Adipocyte (in vitro differentiated cells): ENCODE measurements at regions not wholly inside any gene's neighbourhood (a gene's known extent, or its start where the extent isn't known, plus 50 kb on each side); places are given as distances from the start of the nearest gene placed in this dataset.
"Not testable (repeated sequence)": the region's sequence is repeated elsewhere in the genome, so short reads cannot be mapped to it uniquely, and the experiment has no call there.

Experiments used
- DNase-seq: peaks from one replicate; pipeline ENCODE4 v3.0.0-alpha.2; 2015; ENCODE audit warnings: low read depth
- H3K27me3 ChIP-seq: replicated peaks from 2 replicates; pipeline ENCODE4 v1.7.0; 2013; ENCODE audit warnings: mild to moderate bottlenecking, low read length, moderate library complexity; ENCODE audit not compliant: control insufficient read depth, insufficient read depth
- H3K36me3 ChIP-seq: 2 replicates; pipeline ENCODE4 v1.7.0; 2013; ENCODE audit warnings: low read length, mild to moderate bottlenecking, moderate library complexity; ENCODE audit not compliant: control insufficient read depth, insufficient read depth, severe bottlenecking
- H3K4me1 ChIP-seq: 2 replicates; pipeline ENCODE4 v1.7.0; 2013; ENCODE audit warnings: mild to moderate bottlenecking, low read length, moderate library complexity; ENCODE audit not compliant: control insufficient read depth, insufficient read depth
- H3K4me3 ChIP-seq: 2 replicates; pipeline ENCODE4 v1.7.0; 2013; ENCODE audit warnings: mild to moderate bottlenecking, low read length, moderate library complexity
- H3K9ac ChIP-seq: 2 replicates; pipeline ENCODE4 v1.7.0; 2013; ENCODE audit warnings: mild to moderate bottlenecking, low read length, moderate library complexity
- H3K9me3 ChIP-seq: 2 replicates; pipeline ENCODE4 v1.7.0; 2013; ENCODE audit warnings: mild to moderate bottlenecking, low read length, moderate library complexity; ENCODE audit not compliant: control insufficient read depth

GRCh38 chr1:60489916-60490480 is 416.4 kb upstream of the C1orf87 start:
- H3K36me3 ChIP-seq, H3K9me3 ChIP-seq, H3K9ac ChIP-seq, DNase-seq, H3K4me1 ChIP-seq, H3K27me3 ChIP-seq, H3K4me3 ChIP-seq: not testable (repeated sequence)

GRCh38 chr1:60488847-60489246 is 415.3 kb upstream of the C1orf87 start:
- no peak overlapping the region for H3K4me3 ChIP-seq
- H3K4me1 ChIP-seq, result peaks cover 6% of the 10 kb centered on the region
- H3K27me3 ChIP-seq, result no peaks in the 10 kb centered on the region
- DNase-seq, result peak; percentile 41
- H3K9me3 ChIP-seq, result no peaks in the 10 kb centered on the region
- no peak overlapping the region for H3K9ac ChIP-seq
- no peaks in the 10 kb centered on the region for H3K36me3 ChIP-seq

- H3K4me3 ChIP-seq, result no peak overlapping the region
- peaks cover 6% of the 10 kb centered on the region for H3K4me1 ChIP-seq
- no peak overlapping the region for H3K9ac ChIP-seq
- no peaks in the 10 kb centered on the region for H3K9me3 ChIP-seq
- no peaks in the 10 kb centered on the region for H3K27me3 ChIP-seq
- H3K36me3 ChIP-seq, result no peaks in the 10 kb centered on the region
- DNase-seq, result no peak
Measured at GRCh38 chr1:60487565-60488345, 414.2 kb upstream of the C1orf87 start.

- Histone ChIP-seq H3K4me1 (peaks cover 3% of the 10 kb centered on the region), H3K4me3 (no peak overlapping the region), H3K9me3 (peaks cover 21% of the 10 kb centered on the region), H3K27me3 (no peaks in the 10 kb centered on the region), H3K36me3 (no peaks in the 10 kb centered on the region), H3K9ac (no peak overlapping the region)
- DNase-seq, result no peak
Measured at GRCh38 chr1:60483509-60483908, 409.9 kb upstream of the C1orf87 start.

GRCh38 chr1:60470246-60470645 is 396.7 kb upstream of the C1orf87 start:
- H3K4me1 ChIP-seq, result peaks cover 4% of the 10 kb centered on the region
- no peaks in the 10 kb centered on the region for H3K36me3 ChIP-seq
- H3K27me3 ChIP-seq, result no peaks in the 10 kb centered on the region
- no peak overlapping the region for H3K9ac ChIP-seq
- peak; percentile 29 for DNase-seq
- H3K9me3 ChIP-seq, result no peaks in the 10 kb centered on the region
- H3K4me3 ChIP-seq, result no peak overlapping the region

- H3K4me1 ChIP-seq, result no peaks in the 10 kb centered on the region
- H3K9ac ChIP-seq, result no peak overlapping the region
- no peak overlapping the region for H3K4me3 ChIP-seq
- H3K9me3 ChIP-seq, result peaks cover 5% of the 10 kb centered on the region
- H3K36me3 ChIP-seq, result no peaks in the 10 kb centered on the region
- no peak for DNase-seq
- no peaks in the 10 kb centered on the region for H3K27me3 ChIP-seq
Measured at GRCh38 chr1:60463786-60464185, 390.2 kb upstream of the C1orf87 start.

GRCh38 chr1:60463146-60463545 is 389.6 kb upstream of the C1orf87 start:
- H3K9me3 ChIP-seq, result peaks cover 5% of the 10 kb centered on the region
- no peaks in the 10 kb centered on the region for H3K4me1 ChIP-seq
- no peak overlapping the region for H3K4me3 ChIP-seq
- H3K9ac ChIP-seq, result no peak overlapping the region
- H3K27me3 ChIP-seq, result no peaks in the 10 kb centered on the region
- no peaks in the 10 kb centered on the region for H3K36me3 ChIP-seq
- DNase-seq, result no peak

GRCh38 chr1:60461925-60462595 is 388.5 kb upstream of the C1orf87 start:
- no peak overlapping the region for H3K9ac ChIP-seq
- no peaks in the 10 kb centered on the region for H3K27me3 ChIP-seq
- peaks cover 5% of the 10 kb centered on the region for H3K9me3 ChIP-seq
- no peaks in the 10 kb centered on the region for H3K36me3 ChIP-seq
- DNase-seq, result no peak
- H3K4me3 ChIP-seq, result no peak overlapping the region
- H3K4me1 ChIP-seq, result no peaks in the 10 kb centered on the region

- H3K36me3 ChIP-seq, result no peaks in the 10 kb centered on the region
- DNase-seq, result peak; percentile 75
- H3K9ac ChIP-seq, result no peak overlapping the region
- peaks cover 5% of the 10 kb centered on the region for H3K9me3 ChIP-seq
- H3K4me3 ChIP-seq, result no peak overlapping the region
- no peaks in the 10 kb centered on the region for H3K27me3 ChIP-seq
- H3K4me1 ChIP-seq, result no peaks in the 10 kb centered on the region
Measured at GRCh38 chr1:60458111-60458510, 384.5 kb upstream of the C1orf87 start.

- Histone ChIP-seq H3K9me3 (peaks cover 5% of the 10 kb centered on the region), H3K4me3 (no peak overlapping the region), H3K9ac (no peak overlapping the region)
Measured at GRCh38 chr1:60449876-60450275, 376.3 kb upstream of the C1orf87 start.

GRCh38 chr1:60448850-60449249 is 375.3 kb upstream of the C1orf87 start:
- no peaks in the 10 kb centered on the region for H3K27me3 ChIP-seq
- H3K36me3 ChIP-seq, result no peaks in the 10 kb centered on the region
- no peak overlapping the region for H3K9ac ChIP-seq
- H3K9me3 ChIP-seq, result peaks cover 5% of the 10 kb centered on the region
- no peaks in the 10 kb centered on the region for H3K4me1 ChIP-seq
- no peak overlapping the region for H3K4me3 ChIP-seq
- DNase-seq, result no peak

More at GRCh38 chr1:60449876-60450275, 376.3 kb upstream of the C1orf87 start:
- no peaks in the 10 kb centered on the region for H3K27me3 ChIP-seq
- no peak for DNase-seq
- H3K4me1 ChIP-seq, result no peaks in the 10 kb centered on the region
- H3K36me3 ChIP-seq, result no peaks in the 10 kb centered on the region
